HepG2 (cell line): ENCODE measurements at regions not wholly inside any gene's neighbourhood (a gene's known extent, or its start where the extent isn't known, plus 50 kb on each side); places are given as distances from the start of the nearest gene placed in this dataset.

ENCODE experiments used
- ATAC-seq: fragments of 200-7000 bp; cut with Tn5 transposase; 3 replicates; pipeline ENCODE4 v1.9.1; 2020; ENCODE audit warnings: mild to moderate bottlenecking, moderate library complexity
- BruUV-seq: library from RNA; stranded (reverse); fragments of 400-500 nt; replicated peaks from 2 replicates; lab custom pipeline; 2021; lab: Mats Ljungman, UMichigan
- CTCF ChIA-PET: fragments of 300-600 bp; formaldehyde crosslinking; extraction: SDS; loops from one replicate; lab custom pipeline; 2021; ENCODE audit warnings: low total read pairs, inconsistent platforms, low intra/inter-chr PET ratio; lab: Yijun Ruan, JAX
- POLR2A ChIA-PET: fragments of 350-600 bp; sonication (Branson Sonifier 250); formaldehyde crosslinking; loops from one replicate; lab custom pipeline; 2020; ENCODE audit warnings: antibody characterized with exemption, inconsistent platforms; lab: Yijun Ruan, JAX
- DNase-seq: peaks from one replicate; pipeline ENCODE4 v3.0.0-alpha.2; 2015; ENCODE audit warnings: low spot score
- FAIRE-seq: peaks from 3 replicates; lab custom pipeline; 2011; peaks lifted over from hg19 to GRCh38; lab: Jason Lieb, UNC
- H2AFZ ChIP-seq: one replicate; pipeline ENCODE4 v1.6.1; 2011; ENCODE audit warnings: low read length, inconsistent platforms
- H3K27ac ChIP-seq: fragments of 300-600 bp; 3 replicates; pipeline ENCODE4 v1.8.0; 2011; ENCODE audit warnings: mixed run types, mild to moderate bottlenecking, mixed read lengths, low read length, inconsistent platforms; ENCODE audit not compliant: insufficient read depth; ENCODE audit errors: extremely low read length
- H3K27me3 ChIP-seq, 2 experiments: fragments of 200-600 bp in 1 of 2; 2 replicates in 1 of 2; 3 replicates in 1 of 2; pipeline versions ENCODE4 v1.6.0 to v1.8.0; 2011; ENCODE audit warnings: low read length in 2 of 2, mild to moderate bottlenecking in 2 of 2, moderate library complexity in 2 of 2, inconsistent platforms in 1 of 2; ENCODE audit not compliant: insufficient read depth in 2 of 2, control insufficient read depth in 1 of 2
- H3K36me3 ChIP-seq, 2 experiments: fragments of 200-600 bp in 1 of 2; replicated peaks in 1 of 2; 2 replicates in 1 of 2; 3 replicates in 1 of 2; pipeline versions ENCODE4 v1.5.1 to v1.8.0; 2011; ENCODE audit warnings: low read length in 2 of 2, inconsistent platforms in 1 of 2; ENCODE audit not compliant: insufficient read depth in 2 of 2, control insufficient read depth in 1 of 2
- H3K4me1 ChIP-seq: 2 replicates; pipeline ENCODE4 v1.5.1; 2012; ENCODE audit warnings: low read length, inconsistent platforms; ENCODE audit not compliant: insufficient read depth
- H3K4me2 ChIP-seq: 2 replicates; pipeline ENCODE4 v1.6.0; 2011; ENCODE audit warnings: low read depth, low read length, inconsistent platforms
- H3K4me3 ChIP-seq, 3 experiments: fragments of 200-600 bp in 1 of 3; sonication (generic), shearing (Covaris generic) in 1 of 3; replicated peaks in 1 of 3; 2 replicates each; pipeline ENCODE4 v1.5.1; 2011 to 2016; ENCODE audit warnings: low read length in 3 of 3, inconsistent platforms in 2 of 3, low read depth in 2 of 3, mild to moderate bottlenecking in 2 of 3, control low read depth in 1 of 3, mixed read lengths in 1 of 3; ENCODE audit not compliant: insufficient read depth in 1 of 3
- H3K79me2 ChIP-seq: one replicate; pipeline ENCODE4 v1.6.1; 2011; ENCODE audit warnings: low read length, inconsistent platforms; ENCODE audit not compliant: insufficient read depth
- H3K9ac ChIP-seq: 2 replicates; pipeline ENCODE4 v1.6.0; 2011; ENCODE audit warnings: mild to moderate bottlenecking, low read depth, low read length, inconsistent platforms; ENCODE audit not compliant: insufficient read depth
- H3K9me3 ChIP-seq: 2 replicates; pipeline ENCODE4 v1.5.1; 2012; ENCODE audit warnings: mild to moderate bottlenecking, low read length
- H4K20me1 ChIP-seq: 2 replicates; pipeline ENCODE4 v1.6.0; 2011; ENCODE audit warnings: inconsistent platforms, mild to moderate bottlenecking, low read length, moderate library complexity; ENCODE audit not compliant: insufficient read depth
- CC2D1A ChIP-seq: sonication (generic); formaldehyde crosslinking; IDR thresholded peaks from 2 replicates; pipeline ENCODE4 v1.8.1; 2023; ENCODE audit warnings: mild to moderate bottlenecking, missing genetic modification reagents
- E2F5 ChIP-seq: sonication (generic); formaldehyde crosslinking; conservative IDR thresholded peaks from 2 replicates; pipeline ENCODE4 v1.4.0; 2020; ENCODE audit warnings: missing genetic modification reagents
- ESRRA ChIP-seq: sonication (generic); formaldehyde crosslinking; IDR thresholded peaks from 2 replicates; pipeline ENCODE4 v1.5.1; 2020; ENCODE audit warnings: mild to moderate bottlenecking, low read depth, missing genetic modification reagents
- FOXO1 ChIP-seq: sonication (generic); formaldehyde crosslinking; IDR thresholded peaks from 2 replicates; pipeline ENCODE4 v1.4.0; 2020; ENCODE audit warnings: missing genetic modification reagents
- GLI4 ChIP-seq: sonication (generic); formaldehyde crosslinking; IDR thresholded peaks from 2 replicates; pipeline ENCODE4 v1.5.1; 2020; ENCODE audit warnings: missing genetic modification reagents, mild to moderate bottlenecking, moderate library complexity, borderline replicate concordance
- KLF13 ChIP-seq: sonication (generic); formaldehyde crosslinking; IDR thresholded peaks from 2 replicates; pipeline ENCODE4 v1.4.0; 2020; ENCODE audit warnings: mild to moderate bottlenecking, missing genetic modification reagents
- MAFK ChIP-seq, 2 experiments: IDR thresholded peaks in 1 of 2; conservative IDR thresholded peaks in 1 of 2; 2 replicates each; pipeline ENCODE4 v1.6.1; 2011; ENCODE audit warnings: improper control_type of control experiment in 2 of 2, low read length in 2 of 2
- MBD4 ChIP-seq: IDR thresholded peaks from 2 replicates; pipeline ENCODE4 v1.6.1; 2012; ENCODE audit warnings: low read length, inconsistent platforms, borderline replicate concordance
- NR1H2 ChIP-seq: sonication (generic); formaldehyde crosslinking; IDR thresholded peaks from 2 replicates; pipeline ENCODE4 v1.8.1; 2022; ENCODE audit warnings: low read depth, missing genetic modification reagents, borderline replicate concordance
- PPARG ChIP-seq: conservative IDR thresholded peaks from 2 replicates; pipeline ENCODE4 v1.6.1; 2016; ENCODE audit warnings: missing biosample characterization, missing genetic modification reagents
- REPIN1 ChIP-seq: sonication (generic); formaldehyde crosslinking; IDR thresholded peaks from 2 replicates; pipeline ENCODE4 v1.8.0; 2022; ENCODE audit warnings: missing genetic modification reagents, low read depth, mild to moderate bottlenecking, borderline replicate concordance
- SAFB2 ChIP-seq: sonication (generic); formaldehyde crosslinking; IDR thresholded peaks from 2 replicates; pipeline ENCODE4 v1.5.1; 2020; ENCODE audit warnings: missing genetic modification reagents, low read depth, mild to moderate bottlenecking, borderline replicate concordance
- TRIM22 ChIP-seq: fragments of 450-650 bp; IDR thresholded peaks from 2 replicates; pipeline ENCODE4 v1.6.1; 2017
- ZFYVE20 ChIP-seq: sonication (generic); formaldehyde crosslinking; IDR thresholded peaks from 2 replicates; pipeline ENCODE4 v1.8.0; 2023; ENCODE audit warnings: low read depth, mild to moderate bottlenecking, moderate library complexity, missing genetic modification reagents, borderline replicate concordance
- ZNF484 ChIP-seq: sonication (generic); formaldehyde crosslinking; IDR thresholded peaks from 2 replicates; pipeline ENCODE4 v1.5.1; 2020; ENCODE audit warnings: mild to moderate bottlenecking, low read depth, missing genetic modification reagents, borderline replicate concordance
- WGBS: methylation state at CpG from one replicate; pipeline ENCODE4 v1.1.6; 2017; ENCODE audit warnings: low lambda C conversion rate; 5-methylcytosine and 5-hydroxymethylcytosine counted together
- in situ Hi-C: cut with HindIII; loops from 2 replicates; pipeline ENCODE4 v1.10.0; 2017; ENCODE audit warnings: low pct_unique_long_range_greater_than_20kb; ENCODE audit not compliant: extremely low pct_ligation_motif_present
- intact Hi-C: fragments of 100-400 bp; cut with micrococcal nuclease; formaldehyde crosslinking; loops from one replicate; pipeline ENCODE4 v1.10.0; 2022; ENCODE audit not compliant: unreplicated experiment
- TF ChIP-seq, protein P1 (sequence below): sonication (generic); formaldehyde crosslinking; IDR thresholded peaks from 2 replicates; pipeline ENCODE4 v1.4.0; 2020; ENCODE audit warnings: mild to moderate bottlenecking, missing genetic modification reagents
- TF ChIP-seq, protein P2 (sequence below): fragments of 450-650 bp; IDR thresholded peaks from 2 replicates; pipeline ENCODE4 v1.6.1; 2016
- TF ChIP-seq, protein P3 (sequence below): IDR thresholded peaks from 2 replicates; pipeline ENCODE4 v1.6.1; 2016

GRCh38 chrY:7806592-7807515 lies 895.3 kb upstream of the AMELY start (continued):
- TF ChIP-seq, protein P1, sequence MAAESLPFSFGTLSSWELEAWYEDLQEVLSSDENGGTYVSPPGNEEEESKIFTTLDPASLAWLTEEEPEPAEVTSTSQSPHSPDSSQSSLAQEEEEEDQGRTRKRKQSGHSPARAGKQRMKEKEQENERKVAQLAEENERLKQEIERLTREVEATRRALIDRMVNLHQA (CRISPR knock-in tag): no peak
- TF ChIP-seq NR1H2 (CRISPR knock-in tag): no peak
- TF ChIP-seq, protein P2, sequence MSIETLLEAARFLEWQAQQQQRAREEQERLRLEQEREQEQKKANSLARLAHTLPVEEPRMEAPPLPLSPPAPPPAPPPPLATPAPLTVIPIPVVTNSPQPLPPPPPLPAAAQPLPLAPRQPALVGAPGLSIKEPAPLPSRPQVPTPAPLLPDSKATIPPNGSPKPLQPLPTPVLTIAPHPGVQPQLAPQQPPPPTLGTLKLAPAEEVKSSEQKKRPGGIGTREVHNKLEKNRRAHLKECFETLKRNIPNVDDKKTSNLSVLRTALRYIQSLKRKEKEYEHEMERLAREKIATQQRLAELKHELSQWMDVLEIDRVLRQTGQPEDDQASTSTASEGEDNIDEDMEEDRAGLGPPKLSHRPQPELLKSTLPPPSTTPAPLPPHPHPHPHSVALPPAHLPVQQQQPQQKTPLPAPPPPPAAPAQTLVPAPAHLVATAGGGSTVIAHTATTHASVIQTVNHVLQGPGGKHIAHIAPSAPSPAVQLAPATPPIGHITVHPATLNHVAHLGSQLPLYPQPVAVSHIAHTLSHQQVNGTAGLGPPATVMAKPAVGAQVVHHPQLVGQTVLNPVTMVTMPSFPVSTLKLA: no peak
- no peak for TF ChIP-seq CC2D1A
- TF ChIP-seq KLF13 (CRISPR knock-in tag): no peak
- no peak for TF ChIP-seq PPARG (CRISPR knock-in tag)
- no peak for TF ChIP-seq ESRRA
- TF ChIP-seq FOXO1 (CRISPR knock-in tag): no peak
- TF ChIP-seq, all 625 proteins: peak for 0

DNA sequence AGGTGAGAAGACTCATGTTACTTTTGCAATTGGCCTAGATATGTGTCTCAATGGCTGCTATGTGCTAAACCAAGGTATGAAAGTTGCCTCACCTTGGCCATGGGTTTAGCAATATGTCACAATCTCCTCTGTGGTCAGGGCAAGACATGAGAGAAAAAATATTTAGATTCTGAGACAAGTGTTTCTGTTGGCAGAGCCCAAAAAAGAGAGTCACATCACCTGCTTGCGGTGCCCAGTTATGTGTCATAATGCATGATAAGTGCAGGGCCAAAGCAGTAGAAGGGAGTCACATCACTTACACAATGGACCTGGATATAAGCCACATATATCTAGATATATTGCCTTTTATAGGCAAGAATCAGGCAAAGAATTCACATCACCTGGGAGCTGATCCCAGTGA lies 894.1 kb upstream of the AMELY start:
- intact Hi-C loops (no loop called here), in situ Hi-C loops (no loop called here)
- 60% methylated on average over 1 of the region's 1 CpG for WGBS
- Histone ChIP-seq H3K27me3 (no peaks in the 10 kb centered on the region), H3K9me3 (no peaks in the 10 kb centered on the region), H3K4me2 (no peak overlapping the region), H3K4me3 (no peak overlapping the region), H3K27ac (no peak overlapping the region), H3K4me1 (no peaks in the 10 kb centered on the region), H3K79me2 (no peaks in the 10 kb centered on the region), H2AFZ (no peak overlapping the region), H3K36me3 (no peaks in the 10 kb centered on the region), H3K9ac (no peak overlapping the region), H4K20me1 (no peaks in the 10 kb centered on the region)
- BruUV-seq: no TSS peak
- ChIA-PET CTCF (no interaction called here), POLR2A (no interaction called here)
- FAIRE-seq: no peak
- no peak for ATAC-seq
- DNase-seq: no peak
- TF ChIP-seq REPIN1 (no peak), MBD4 (no peak), MAFK (conservative IDR thresholded peaks at IDR 0.05 in 1 of 2, IDR thresholded peaks at IDR 0.05 in 1 of 2; ENCODE audit: low read length in 2 of 2) (no peak), GLI4 (no peak), ZFYVE20 (CRISPR knock-in tag) (no peak), ZNF484 (CRISPR knock-in tag) (no peak), TRIM22 (no peak), SAFB2 (no peak), E2F5 (CRISPR knock-in tag) (no peak)
- TF ChIP-seq, protein P3, sequence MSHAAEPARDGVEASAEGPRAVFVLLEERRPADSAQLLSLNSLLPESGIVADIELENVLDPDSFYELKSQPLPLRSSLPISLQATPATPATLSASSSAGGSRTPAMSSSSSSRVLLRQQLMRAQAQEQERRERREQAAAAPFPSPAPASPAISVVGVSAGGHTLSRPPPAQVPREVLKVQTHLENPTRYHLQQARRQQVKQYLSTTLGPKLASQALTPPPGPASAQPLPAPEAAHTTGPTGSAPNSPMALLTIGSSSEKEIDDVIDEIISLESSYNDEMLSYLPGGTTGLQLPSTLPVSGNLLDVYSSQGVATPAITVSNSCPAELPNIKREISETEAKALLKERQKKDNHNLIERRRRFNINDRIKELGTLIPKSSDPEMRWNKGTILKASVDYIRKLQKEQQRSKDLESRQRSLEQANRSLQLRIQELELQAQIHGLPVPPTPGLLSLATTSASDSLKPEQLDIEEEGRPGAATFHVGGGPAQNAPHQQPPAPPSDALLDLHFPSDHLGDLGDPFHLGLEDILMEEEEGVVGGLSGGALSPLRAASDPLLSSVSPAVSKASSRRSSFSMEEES: no peak
